Testis (tissue), 2 donors: ENCODE measurements at regions not wholly inside any gene's neighbourhood (a gene's known extent, or its start where the extent isn't known, plus 50 kb on each side); places are given as distances from the start of the nearest gene placed in this dataset.
"Not testable (repeated sequence)": the region's sequence is repeated elsewhere in the genome, so short reads cannot be mapped to it uniquely, and the experiment has no call there.

Experiments
- DNase-seq: peaks from one replicate; pipeline ENCODE4 v3.0.0-alpha.2; 2019
- H3K27ac ChIP-seq, 2 donors: fragments of 200-600 bp; sonication (generic); one replicate each; pipeline ENCODE4 v1.5.1; 2019
- H3K27me3 ChIP-seq: fragments of 200-600 bp; sonication (generic); one replicate; pipeline ENCODE4 v1.5.1; 2019
- H3K36me3 ChIP-seq: fragments of 200-600 bp; sonication (generic); one replicate; pipeline ENCODE4 v1.5.1; 2017; ENCODE audit warnings: low read depth; ENCODE audit errors: missing control alignments
- H3K4me1 ChIP-seq: fragments of 200-600 bp; sonication (generic); one replicate; pipeline ENCODE4 v1.5.1; 2019
- H3K4me3 ChIP-seq, 2 donors: fragments of 200-600 bp; sonication (generic); one replicate each; pipeline ENCODE4 v1.5.1; 2017 to 2019
- H3K9me3 ChIP-seq: fragments of 200-600 bp; sonication (generic); one replicate; pipeline ENCODE4 v1.5.1; 2017
- CTCF ChIP-seq, 3 experiments: fragments of 450-650 bp in 2 of 3; fragments of 200-600 bp in 1 of 3; sonication (generic) in 1 of 3; IDR thresholded peaks; one replicate each; pipeline ENCODE4 v1.5.1; 2016 to 2019; ENCODE audit warnings: antibody characterized with exemption in 3 of 3, mild to moderate bottlenecking in 2 of 3, moderate library complexity in 1 of 3
- POLR2A ChIP-seq: fragments of 450-650 bp; IDR thresholded peaks from one replicate; pipeline ENCODE4 v1.6.1; 2017; ENCODE audit warnings: antibody characterized with exemption, mild to moderate bottlenecking, moderate library complexity
- WGBS, 2 donors: methylation state at CpG; one replicate each; pipeline ENCODE4 v1.1.5; 2018; 5-methylcytosine and 5-hydroxymethylcytosine counted together
- intact Hi-C: fragments of 100-400 bp; cut with DNase I; formaldehyde crosslinking; loops from one replicate; pipeline ENCODE4 v1.15.1; 2023; ENCODE audit warnings: low total_unique reads

DNA sequence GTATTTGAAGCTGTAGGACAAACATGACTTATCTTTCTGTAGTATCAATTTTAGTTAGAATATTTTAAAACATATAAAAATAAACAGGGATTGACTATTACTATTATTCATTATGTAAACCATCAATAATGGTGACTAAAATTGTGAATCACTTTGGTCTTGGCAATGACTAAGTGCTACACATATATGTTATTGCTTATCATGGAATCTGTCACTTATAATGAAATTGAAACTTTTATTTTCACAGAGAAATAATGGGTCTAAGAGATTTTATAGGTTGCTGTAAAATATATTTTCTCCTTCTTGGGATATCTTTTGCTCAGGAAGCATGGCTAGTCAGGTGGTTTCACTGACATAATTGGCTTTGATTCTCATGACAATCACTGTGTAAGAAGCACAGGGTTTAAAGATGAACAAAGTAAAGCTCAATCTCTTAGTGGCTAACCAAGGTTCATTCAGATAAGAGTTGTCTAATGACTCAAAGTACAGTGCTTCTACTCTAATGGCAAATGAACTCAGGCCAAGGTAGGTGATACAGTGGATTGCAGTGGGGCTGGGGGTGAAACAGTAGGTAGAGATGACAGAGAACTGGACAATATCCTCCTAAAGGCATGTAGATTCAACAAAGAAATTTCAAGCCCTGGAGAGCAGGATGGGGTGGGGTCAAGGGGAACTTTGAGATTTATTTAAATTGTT is 98.6 kb upstream of the FANCL start:
- DNase-seq, result no peak
- H3K9me3 ChIP-seq, result no peaks in the 10 kb centered on the region
- H3K36me3 ChIP-seq, result no peaks in the 10 kb centered on the region
- H3K4me3 ChIP-seq, result no peak overlapping the region
- intact Hi-C loops, result no loop called here
- H3K27me3 ChIP-seq, result no peaks in the 10 kb centered on the region
- H3K4me1 ChIP-seq, result no peaks in the 10 kb centered on the region
- TF ChIP-seq CTCF (IDR thresholded peaks at IDR 0.05) (no peak), POLR2A (no peak)
- H3K27ac ChIP-seq, result no peak overlapping the region

- TF ChIP-seq CTCF (IDR thresholded peaks at IDR 0.05) (no peak), POLR2A (no peak)
- H3K27me3 ChIP-seq, result no peaks in the 10 kb centered on the region
- no peak overlapping the region for H3K27ac ChIP-seq
- WGBS, 2 donors, result 61 to 75% methylated on average over 4 of the region's 4 CpGs
- intact Hi-C loops, result no loop called here
- no peak overlapping the region for H3K4me3 ChIP-seq
- no peaks in the 10 kb centered on the region for H3K9me3 ChIP-seq
- no peaks in the 10 kb centered on the region for H3K4me1 ChIP-seq
- no peak for DNase-seq
- H3K36me3 ChIP-seq, result no peaks in the 10 kb centered on the region
Observed at GRCh38 chr2:58336416-58336815, 95.3 kb upstream of the FANCL start.

GRCh38 chr2:58334414-58334813 is 93.3 kb upstream of the FANCL start:
- Histone ChIP-seq H3K4me1 (no peaks in the 10 kb centered on the region), H3K27ac (no peak overlapping the region), H3K4me3 (no peak overlapping the region), H3K27me3 (no peaks in the 10 kb centered on the region), H3K9me3 (no peaks in the 10 kb centered on the region), H3K36me3 (no peaks in the 10 kb centered on the region)
- 66 to 76% methylated on average over 5 of the region's 5 CpGs for WGBS, 2 donors
- DNase-seq, result no peak
- TF ChIP-seq CTCF (IDR thresholded peaks at IDR 0.05), result no peak
- no peak for TF ChIP-seq POLR2A
- intact Hi-C loops, result no loop called here

- WGBS, 2 donors, result 77 to 82% methylated on average over 15 to 18 of the region's 18 CpGs
- H3K27me3 ChIP-seq, intact Hi-C loops: not testable (repeated sequence)
Observed at GRCh38 chr2:58325296-58325895, 84.3 kb upstream of the FANCL start.

DNA sequence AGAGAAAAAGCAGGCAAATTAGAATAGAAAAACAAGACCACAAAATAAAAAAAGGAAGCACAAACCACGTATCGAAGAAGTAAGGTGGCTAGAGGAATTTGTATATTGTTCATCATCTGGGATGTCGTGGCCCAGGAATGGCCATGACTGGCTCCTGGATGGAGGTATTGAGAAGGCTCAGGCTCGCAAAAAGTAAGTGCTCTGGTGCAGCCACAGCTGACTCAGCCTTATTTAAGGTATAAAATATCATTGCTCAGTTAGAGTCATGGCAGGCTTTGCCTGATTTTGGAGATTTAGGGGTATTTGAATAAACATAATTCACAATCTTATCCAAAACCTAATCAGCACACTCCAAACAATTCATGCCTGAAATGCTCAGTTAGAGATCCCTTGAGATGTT is 78.4 kb upstream of the FANCL start:
- H3K36me3 ChIP-seq, result no peaks in the 10 kb centered on the region
- intact Hi-C loops, result no loop called here
- no peak overlapping the region for H3K4me3 ChIP-seq
- no peak overlapping the region for H3K27ac ChIP-seq
- H3K27me3 ChIP-seq, result no peaks in the 10 kb centered on the region
- no peak for TF ChIP-seq POLR2A
- TF ChIP-seq CTCF (IDR thresholded peaks at IDR 0.05), result no peak
- H3K9me3 ChIP-seq, result no peaks in the 10 kb centered on the region
- H3K4me1 ChIP-seq, result no peaks in the 10 kb centered on the region
- DNase-seq, result no peak
- WGBS, 2 donors, result 77 to 90% methylated on average over 4 of the region's 4 CpGs

More at GRCh38 chr2:58325296-58325895, 84.3 kb upstream of the FANCL start:
- H3K9me3 ChIP-seq, H3K4me3 ChIP-seq, DNase-seq, H3K4me1 ChIP-seq, H3K27ac ChIP-seq, H3K36me3 ChIP-seq: not testable (repeated sequence)

DNA sequence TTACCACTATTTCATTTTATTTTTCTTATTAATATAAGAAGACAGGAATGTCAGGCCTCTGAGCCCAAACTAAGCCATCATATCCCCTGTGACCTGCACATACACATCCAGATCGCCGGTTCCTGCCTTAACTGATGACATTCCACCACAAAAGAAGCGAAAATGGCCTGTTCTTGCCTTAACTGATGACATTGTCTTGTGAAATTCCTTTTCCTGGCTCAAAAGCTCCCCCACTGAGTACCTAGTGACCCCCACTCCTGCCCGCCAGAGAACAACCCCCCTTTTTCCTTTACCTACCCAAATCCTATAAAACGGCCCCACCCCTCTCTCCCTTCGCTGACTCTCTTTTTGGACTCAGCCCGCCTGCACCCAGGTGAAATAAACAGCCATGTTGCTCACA is 77.8 kb upstream of the FANCL start:
- H3K9me3 ChIP-seq, H3K4me1 ChIP-seq, H3K27me3 ChIP-seq, H3K27ac ChIP-seq, intact Hi-C loops, H3K4me3 ChIP-seq, DNase-seq, H3K36me3 ChIP-seq: not testable (repeated sequence)
- 84 to 88% methylated on average over 7 of the region's 7 CpGs for WGBS, 2 donors
